Trophoblast cell (in vitro differentiated cells and primary cell): ENCODE measurements at regions not wholly inside any gene's neighbourhood (a gene's known extent, or its start where the extent isn't known, plus 50 kb on each side); places are given as distances from the start of the nearest gene placed in this dataset.

ENCODE experiments used
- DNase-seq, 2 donors: peaks; one replicate each; pipeline ENCODE4 v3.0.0-alpha.2; 2016
- H2AFZ ChIP-seq: 2 replicates; pipeline ENCODE4 v1.6.1; 2013; ENCODE audit warnings: low read length, moderate library complexity, mild to moderate bottlenecking; ENCODE audit not compliant: insufficient read depth, poor library complexity
- H2AK5ac ChIP-seq: 2 replicates; pipeline ENCODE4 v1.6.1; 2013; ENCODE audit warnings: mild to moderate bottlenecking, low read length
- H2BK120ac ChIP-seq: 2 replicates; pipeline ENCODE4 v1.6.1; 2013; ENCODE audit warnings: low read length, mild to moderate bottlenecking, moderate library complexity; ENCODE audit not compliant: insufficient read depth, poor library complexity
- H2BK12ac ChIP-seq: 2 replicates; pipeline ENCODE4 v1.6.1; 2013; ENCODE audit warnings: mild to moderate bottlenecking, low read length, moderate library complexity
- H2BK5ac ChIP-seq: 2 replicates; pipeline ENCODE4 v1.6.1; 2013; ENCODE audit warnings: low read length, low read depth, moderate library complexity, mild to moderate bottlenecking; ENCODE audit not compliant: poor library complexity
- H3K14ac ChIP-seq: 2 replicates; pipeline ENCODE4 v1.6.1; 2013; ENCODE audit warnings: mild to moderate bottlenecking, low read length
- H3K18ac ChIP-seq: 2 replicates; pipeline ENCODE4 v1.6.1; 2013; ENCODE audit warnings: mild to moderate bottlenecking, low read length
- H3K23ac ChIP-seq: 2 replicates; pipeline ENCODE4 v1.6.1; 2013; ENCODE audit warnings: low read length
- H3K27ac ChIP-seq: 2 replicates; pipeline ENCODE4 v1.5.1; 2013; ENCODE audit warnings: low read depth, mild to moderate bottlenecking, inconsistent platforms, low read length, moderate library complexity
- H3K27me3 ChIP-seq: 2 replicates; pipeline ENCODE4 v1.6.1; 2013; ENCODE audit warnings: inconsistent platforms, mild to moderate bottlenecking, low read length, moderate library complexity; ENCODE audit not compliant: insufficient read depth
- H3K36me3 ChIP-seq, 2 experiments: 1 replicate in 1 of 2; 2 replicates in 1 of 2; pipeline ENCODE4 v1.6.1; 2013; ENCODE audit warnings: low read length in 2 of 2, mild to moderate bottlenecking in 2 of 2, moderate library complexity in 1 of 2; ENCODE audit not compliant: insufficient read depth in 2 of 2, control insufficient read depth in 1 of 2
- H3K4ac ChIP-seq: 2 replicates; pipeline ENCODE4 v1.6.1; 2013; ENCODE audit warnings: low read depth, mild to moderate bottlenecking, low read length, moderate library complexity
- H3K4me1 ChIP-seq, 2 experiments: 1 replicate in 1 of 2; 2 replicates in 1 of 2; pipeline ENCODE4 v1.6.1; 2013; ENCODE audit warnings: low read length in 2 of 2, mild to moderate bottlenecking in 2 of 2, moderate library complexity in 1 of 2; ENCODE audit not compliant: insufficient read depth in 2 of 2, control insufficient read depth in 1 of 2
- H3K4me2 ChIP-seq: 2 replicates; pipeline ENCODE4 v1.6.1; 2013; ENCODE audit warnings: inconsistent platforms, mild to moderate bottlenecking, low read length, moderate library complexity
- H3K4me3 ChIP-seq: 2 replicates; pipeline ENCODE4 v1.5.1; 2013; ENCODE audit warnings: mild to moderate bottlenecking, low read depth, low read length, inconsistent platforms
- H3K79me1 ChIP-seq: one replicate; pipeline ENCODE4 v1.6.1; 2013; ENCODE audit warnings: low read length
- H3K79me2 ChIP-seq: 2 replicates; pipeline ENCODE4 v1.6.1; 2013; ENCODE audit warnings: low read length, mild to moderate bottlenecking; ENCODE audit not compliant: control insufficient read depth, insufficient read depth, poor library complexity
- H3K9ac ChIP-seq: 2 replicates; pipeline ENCODE4 v1.6.1; 2013; ENCODE audit warnings: mild to moderate bottlenecking, low read length
- H3K9me3 ChIP-seq: 2 replicates; pipeline ENCODE4 v1.6.1; 2013; ENCODE audit warnings: low read depth, mild to moderate bottlenecking, control low read depth, inconsistent platforms, low read length; ENCODE audit not compliant: insufficient read depth
- H4K12ac ChIP-seq: 2 replicates; pipeline ENCODE4 v1.6.1; 2013; ENCODE audit warnings: low read depth, mild to moderate bottlenecking, low read length, moderate library complexity
- H4K8ac ChIP-seq: 2 replicates; pipeline ENCODE4 v1.6.1; 2013; ENCODE audit warnings: low read depth, mild to moderate bottlenecking, low read length, moderate library complexity
- H4K91ac ChIP-seq: one replicate; pipeline ENCODE4 v1.6.1; 2013; ENCODE audit warnings: low read depth, mild to moderate bottlenecking, low read length, moderate library complexity
- WGBS: extraction: QIAGEN DNeasy Blood & Tissue Kit; methylation state at CpG from one replicate; pipeline ENCODE4 v1.1.7; 2013; ENCODE audit warnings: missing lambda C conversion rate; ENCODE audit not compliant: insufficient read length, insufficient coverage; ENCODE audit errors: extremely low coverage; 5-methylcytosine and 5-hydroxymethylcytosine counted together

DNA sequence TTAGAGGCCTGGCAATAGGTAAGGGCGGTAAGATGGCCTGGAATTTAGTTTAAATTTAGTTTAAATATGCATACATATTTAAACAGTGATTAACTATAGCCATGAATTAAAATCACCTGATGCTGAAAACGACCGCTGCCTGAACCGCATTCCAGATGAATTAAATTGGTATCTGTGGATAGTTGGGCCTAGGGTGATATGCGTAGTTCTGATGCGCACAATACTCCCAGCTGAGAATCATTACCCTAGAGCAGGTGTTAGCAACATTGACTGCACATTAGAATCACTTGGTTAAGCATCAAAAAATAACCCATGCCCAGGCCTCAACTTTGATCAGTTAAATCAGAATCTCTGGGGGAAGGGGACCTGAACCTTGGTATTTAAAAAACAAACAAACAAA lies 432.4 kb downstream of the GBA3 start:
- Histone ChIP-seq H2BK12ac (no peak overlapping the region), H3K9me3 (no peaks in the 10 kb centered on the region), H3K36me3 (no peaks in the 10 kb centered on the region), H3K27me3 (no peaks in the 10 kb centered on the region), H4K12ac (no peak overlapping the region), H3K4me2 (no peak overlapping the region), H2BK120ac (no peak overlapping the region), H2AFZ (no peak overlapping the region), H3K23ac (no peak overlapping the region), H3K9ac (no peak overlapping the region), H4K91ac (no peak overlapping the region), H3K4me3 (no peak overlapping the region), H3K4ac (no peak overlapping the region), H3K79me2 (no peaks in the 10 kb centered on the region), H3K18ac (no peak overlapping the region), H3K4me1 (no peaks in the 10 kb centered on the region), H2BK5ac (no peak overlapping the region), H2AK5ac (no peak overlapping the region), H3K14ac (no peak overlapping the region), H3K27ac (no peak overlapping the region), H4K8ac (no peak overlapping the region), H3K79me1 (no peaks in the 10 kb centered on the region)
- DNase-seq, result no peak
- WGBS, result no CpG with 5 or more reads among the region's 6 CpGs

- Histone ChIP-seq H4K91ac (no peak overlapping the region), H3K27ac (no peak overlapping the region), H2BK12ac (no peak overlapping the region), H2BK5ac (no peak overlapping the region), H3K36me3 (no peaks in the 10 kb centered on the region), H3K79me2 (no peaks in the 10 kb centered on the region), H3K14ac (no peak overlapping the region), H3K79me1 (no peaks in the 10 kb centered on the region), H3K23ac (no peak overlapping the region), H3K4me1 (no peaks in the 10 kb centered on the region), H2AK5ac (no peak overlapping the region), H3K18ac (no peak overlapping the region), H3K9me3 (no peaks in the 10 kb centered on the region), H4K12ac (no peak overlapping the region), H3K9ac (no peak overlapping the region), H2AFZ (no peak overlapping the region), H3K4me3 (no peak overlapping the region), H4K8ac (no peak overlapping the region), H3K4ac (no peak overlapping the region), H2BK120ac (no peak overlapping the region), H3K27me3 (no peaks in the 10 kb centered on the region), H3K4me2 (no peak overlapping the region)
- DNase-seq, result no peak
- no CpG with 5 or more reads among the region's 2 CpGs for WGBS
These were observed 430.1 kb downstream of the GBA3 start for GRCh38 chr4:23122666-23123400.

DNA sequence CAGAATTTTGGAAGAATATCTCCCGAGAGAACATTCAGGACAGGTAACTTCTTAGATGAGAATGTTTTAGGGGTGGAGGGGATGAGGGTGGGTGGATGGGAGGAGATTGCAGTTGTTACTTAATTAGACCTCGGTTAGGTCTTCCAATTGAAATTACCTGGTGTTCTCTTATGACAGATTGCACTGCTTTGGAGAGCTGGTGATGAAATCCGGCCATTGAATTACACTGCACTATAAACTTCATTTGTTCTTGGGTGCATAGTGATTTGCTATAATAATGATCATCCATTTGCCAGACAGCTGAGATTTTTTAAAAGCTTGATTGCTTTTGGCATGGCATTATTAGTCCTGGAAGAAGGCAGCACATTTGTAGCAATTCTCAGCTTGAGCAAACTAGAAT lies 427.6 kb downstream of the GBA3 start:
- H2BK12ac ChIP-seq, result no peak overlapping the region
- no peaks in the 10 kb centered on the region for H3K27me3 ChIP-seq
- no peak overlapping the region for H3K4ac ChIP-seq
- H2AK5ac ChIP-seq, result no peak overlapping the region
- H4K8ac ChIP-seq, result no peak overlapping the region
- WGBS, result no CpG with 5 or more reads among the region's 3 CpGs
- no peaks in the 10 kb centered on the region for H3K4me1 ChIP-seq
- no peak overlapping the region for H2BK5ac ChIP-seq
- no peak overlapping the region for H3K23ac ChIP-seq
- no peak overlapping the region for H4K12ac ChIP-seq
- H3K18ac ChIP-seq, result no peak overlapping the region
- H3K79me2 ChIP-seq, result no peaks in the 10 kb centered on the region
- H3K27ac ChIP-seq, result no peak overlapping the region
- no peak overlapping the region for H3K4me3 ChIP-seq
- H2AFZ ChIP-seq, result no peak overlapping the region
- H3K79me1 ChIP-seq, result no peaks in the 10 kb centered on the region
- H2BK120ac ChIP-seq, result no peak overlapping the region
- H3K14ac ChIP-seq, result no peak overlapping the region
- H3K36me3 ChIP-seq, result no peaks in the 10 kb centered on the region
- no peaks in the 10 kb centered on the region for H3K9me3 ChIP-seq
- H3K4me2 ChIP-seq, result no peak overlapping the region
- no peak for DNase-seq
- H4K91ac ChIP-seq, result no peak overlapping the region
- no peak overlapping the region for H3K9ac ChIP-seq

- H4K12ac ChIP-seq, result no peak overlapping the region
- no peak overlapping the region for H2BK120ac ChIP-seq
- H3K4me1 ChIP-seq, result no peaks in the 10 kb centered on the region
- no peaks in the 10 kb centered on the region for H3K27me3 ChIP-seq
- H3K4me2 ChIP-seq, result no peak overlapping the region
- H3K27ac ChIP-seq, result no peak overlapping the region
- H4K8ac ChIP-seq, result no peak overlapping the region
- H3K4ac ChIP-seq, result no peak overlapping the region
- H2BK12ac ChIP-seq, result no peak overlapping the region
- DNase-seq, result peak in 1 of 2 donors; percentile 13
- H3K9me3 ChIP-seq, result no peaks in the 10 kb centered on the region
- no peak overlapping the region for H2BK5ac ChIP-seq
- no peaks in the 10 kb centered on the region for H3K79me1 ChIP-seq
- H3K36me3 ChIP-seq, result no peaks in the 10 kb centered on the region
- no CpG with 5 or more reads among the region's 1 CpG for WGBS
- H2AK5ac ChIP-seq, result no peak overlapping the region
- no peaks in the 10 kb centered on the region for H3K79me2 ChIP-seq
- H3K4me3 ChIP-seq, result no peak overlapping the region
- H3K14ac ChIP-seq, result no peak overlapping the region
- H4K91ac ChIP-seq, result no peak overlapping the region
- no peak overlapping the region for H3K9ac ChIP-seq
- H2AFZ ChIP-seq, result no peak overlapping the region
- no peak overlapping the region for H3K18ac ChIP-seq
- H3K23ac ChIP-seq, result no peak overlapping the region
These were observed 425.1 kb downstream of the GBA3 start for GRCh38 chr4:23117826-23118225.
